GM12801 (cell line): ENCODE measurements at regions not wholly inside any gene's neighbourhood (a gene's known extent, or its start where the extent isn't known, plus 50 kb on each side); places are given as distances from the start of the nearest gene placed in this dataset.

Experiments used
- CTCF ChIP-seq: IDR thresholded peaks from one replicate; pipeline ENCODE4 v1.5.1; 2011; ENCODE audit warnings: control low read depth; ENCODE audit not compliant: insufficient read length; ENCODE audit errors: extremely low read depth

- TF ChIP-seq CTCF: no peak
These were observed 498.9 kb downstream of the KLF12 start for GRCh38 chr13:73635166-73635787.

GRCh38 chr13:73633817-73634460, 500.3 kb downstream of the KLF12 start:
- TF ChIP-seq CTCF: no peak

- no peak for TF ChIP-seq CTCF
These were observed 502.8 kb downstream of the KLF12 start for GRCh38 chr13:73631411-73631810.

GRCh38 chr13:73625562-73626339, 508.5 kb downstream of the KLF12 start:
- TF ChIP-seq CTCF: no peak

GRCh38 chr13:73623281-73623680, 510.9 kb downstream of the KLF12 start:
- TF ChIP-seq CTCF: no peak

- no peak for TF ChIP-seq CTCF
These were observed 511.8 kb downstream of the KLF12 start for GRCh38 chr13:73622381-73622780.

GRCh38 chr13:73618275-73618865, 515.8 kb downstream of the KLF12 start:
- TF ChIP-seq CTCF: no peak
